GM21526 (cell line): ENCODE measurements at regions not wholly inside any gene's neighbourhood (a gene's known extent, or its start where the extent isn't known, plus 50 kb on each side); places are given as distances from the start of the nearest gene placed in this dataset.

Experiments
- ATAC-seq: cut with Tn5 transposase; IDR thresholded peaks from one replicate; pipeline ENCODE4 v1.9.1; 2021; ENCODE audit warnings: moderate library complexity; ENCODE audit not compliant: unreplicated experiment, low FRiP score

GRCh38 chr14:34220921-34221320 is 241.1 kb downstream of the SPTSSA start:
- peak; percentile 93 for ATAC-seq

- no peak for ATAC-seq
These were observed 241.7 kb downstream of the SPTSSA start for GRCh38 chr14:34220378-34220706.

- ATAC-seq = no peak
These were observed 242.2 kb downstream of the SPTSSA start for GRCh38 chr14:34219661-34220377.

- ATAC-seq = no peak
These were observed 243.2 kb downstream of the SPTSSA start for GRCh38 chr14:34218881-34219280.

- ATAC-seq = no peak
These were observed 247.1 kb downstream of the SPTSSA start for GRCh38 chr14:34214961-34215360.

- ATAC-seq = no peak
These were observed 248.7 kb downstream of the SPTSSA start for GRCh38 chr14:34213332-34213731.

GRCh38 chr14:34212172-34212929 is 249.7 kb downstream of the SPTSSA start:
- no peak for ATAC-seq

GRCh38 chr14:34211732-34212131 is 250.3 kb downstream of the SPTSSA start:
- no peak for ATAC-seq

GRCh38 chr14:34208532-34208931 is 253.5 kb downstream of the SPTSSA start:
- ATAC-seq = no peak

- ATAC-seq = no peak
These were observed 254.9 kb upstream of the EGLN3 start for GRCh38 chr14:34205799-34206198.

- ATAC-seq = no peak
These were observed 253.9 kb upstream of the EGLN3 start for GRCh38 chr14:34204774-34205173.

- ATAC-seq = no peak
These were observed 252.4 kb upstream of the EGLN3 start for GRCh38 chr14:34203251-34203722.

GRCh38 chr14:34201909-34202637 is 251.2 kb upstream of the EGLN3 start:
- no peak for ATAC-seq

- ATAC-seq = no peak
These were observed 248.7 kb upstream of the EGLN3 start for GRCh38 chr14:34199585-34199984.

GRCh38 chr14:34198096-34198495 is 247.2 kb upstream of the EGLN3 start:
- ATAC-seq = no peak

GRCh38 chr14:34195964-34196363 is 245.1 kb upstream of the EGLN3 start:
- no peak for ATAC-seq

- ATAC-seq = no peak
These were observed 239.8 kb upstream of the EGLN3 start for GRCh38 chr14:34190717-34191116.

- no peak for ATAC-seq
These were observed 239.0 kb upstream of the EGLN3 start for GRCh38 chr14:34189866-34190265.

GRCh38 chr14:34187519-34188044 is 236.7 kb upstream of the EGLN3 start:
- ATAC-seq = no peak

- ATAC-seq = no peak
These were observed 236.2 kb upstream of the EGLN3 start for GRCh38 chr14:34187061-34187460.

GRCh38 chr14:34184126-34184525 is 233.3 kb upstream of the EGLN3 start:
- ATAC-seq = no peak
